Mesenchymal stem cell (in vitro differentiated cells and primary cell): ENCODE measurements at regions not wholly inside any gene's neighbourhood (a gene's known extent, or its start where the extent isn't known, plus 50 kb on each side); places are given as distances from the start of the nearest gene placed in this dataset.

ENCODE experiments used
- DNase-seq: peaks from one replicate; pipeline ENCODE4 v3.0.0-alpha.2; 2013
- H2AFZ ChIP-seq: one replicate; pipeline ENCODE4 v1.6.1; 2013; ENCODE audit warnings: low read depth, mild to moderate bottlenecking, control low read depth, inconsistent platforms, low read length, moderate library complexity
- H2AK5ac ChIP-seq: 2 replicates; pipeline ENCODE4 v1.6.1; 2013; ENCODE audit warnings: low read length, moderate library complexity, mild to moderate bottlenecking, inconsistent platforms; ENCODE audit not compliant: severe bottlenecking
- H2BK120ac ChIP-seq: one replicate; pipeline ENCODE4 v1.6.1; 2013; ENCODE audit warnings: low read depth, mild to moderate bottlenecking, inconsistent platforms, low read length, moderate library complexity
- H2BK12ac ChIP-seq, 2 experiments: one replicate each; pipeline ENCODE4 v1.6.1; 2013; ENCODE audit warnings: inconsistent platforms in 2 of 2, low read length in 2 of 2, mild to moderate bottlenecking in 2 of 2, moderate library complexity in 2 of 2, control low read depth in 1 of 2
- H2BK15ac ChIP-seq: one replicate; pipeline ENCODE4 v1.6.1; 2013; ENCODE audit warnings: mild to moderate bottlenecking, low read depth, inconsistent platforms; ENCODE audit not compliant: poor library complexity, severe bottlenecking
- H2BK5ac ChIP-seq: 2 replicates; pipeline ENCODE4 v1.6.1; 2013; ENCODE audit warnings: low read depth, mild to moderate bottlenecking, low read length, control low read depth, inconsistent platforms; ENCODE audit not compliant: poor library complexity, severe bottlenecking
- H3K14ac ChIP-seq, 2 experiments: one replicate each; pipeline ENCODE4 v1.6.1; 2013; ENCODE audit warnings: inconsistent platforms in 2 of 2, low read length in 2 of 2, control low read depth in 1 of 2, mild to moderate bottlenecking in 1 of 2, moderate library complexity in 1 of 2
- H3K18ac ChIP-seq, 2 experiments: one replicate each; pipeline ENCODE4 v1.6.1; 2013; ENCODE audit warnings: inconsistent platforms in 2 of 2, low read length in 2 of 2, control low read depth in 1 of 2, low read depth in 1 of 2, mild to moderate bottlenecking in 1 of 2
- H3K23ac ChIP-seq, 2 experiments: one replicate each; pipeline ENCODE4 v1.6.1; 2013; ENCODE audit warnings: inconsistent platforms in 2 of 2, low read length in 2 of 2, mild to moderate bottlenecking in 2 of 2, moderate library complexity in 2 of 2, control low read depth in 1 of 2
- H3K27ac ChIP-seq: 2 replicates; pipeline ENCODE4 v1.5.1; 2013; ENCODE audit warnings: mild to moderate bottlenecking, moderate library complexity, low read length, control low read depth, inconsistent platforms; ENCODE audit not compliant: poor library complexity, severe bottlenecking
- H3K27me3 ChIP-seq, 2 experiments: 2 replicates each; pipeline versions ENCODE4 v1.6.1 to v1.7.0; 2013; ENCODE audit warnings: low read length in 2 of 2, mild to moderate bottlenecking in 2 of 2, moderate library complexity in 2 of 2, control low read depth in 1 of 2, inconsistent platforms in 1 of 2; ENCODE audit not compliant: control insufficient read depth in 1 of 2, insufficient read depth in 1 of 2
- H3K36me3 ChIP-seq, 2 experiments: 2 replicates each; pipeline versions ENCODE4 v1.6.1 to v1.7.0; 2013; ENCODE audit warnings: low read length in 2 of 2, control low read depth in 1 of 2, inconsistent platforms in 1 of 2, low read depth in 1 of 2, mild to moderate bottlenecking in 1 of 2; ENCODE audit not compliant: insufficient read depth in 2 of 2, control insufficient read depth in 1 of 2
- H3K4ac ChIP-seq, 2 experiments: one replicate each; pipeline ENCODE4 v1.6.1; 2013; ENCODE audit warnings: inconsistent platforms in 2 of 2, low read length in 2 of 2, mild to moderate bottlenecking in 2 of 2, moderate library complexity in 2 of 2, control low read depth in 1 of 2, low read depth in 1 of 2
- H3K4me1 ChIP-seq: 2 replicates; pipeline ENCODE4 v1.6.1; 2013; ENCODE audit warnings: low read depth, low read length, control low read depth; ENCODE audit not compliant: control insufficient read depth, insufficient read depth
- H3K4me2 ChIP-seq: 2 replicates; pipeline ENCODE4 v1.6.1; 2013; ENCODE audit warnings: low read length, mild to moderate bottlenecking, inconsistent platforms; ENCODE audit not compliant: poor library complexity, severe bottlenecking
- H3K4me3 ChIP-seq, 2 experiments: 2 replicates each; pipeline versions ENCODE4 v1.5.1 to v1.7.0; 2013; ENCODE audit warnings: low read length in 2 of 2, mild to moderate bottlenecking in 2 of 2, control low read depth in 1 of 2, low read depth in 1 of 2; ENCODE audit not compliant: insufficient read depth in 1 of 2
- H3K79me1 ChIP-seq: replicated peaks from 2 replicates; pipeline ENCODE4 v1.6.1; 2013; ENCODE audit warnings: mild to moderate bottlenecking, control low read depth, low read length, inconsistent platforms; ENCODE audit not compliant: poor library complexity, severe bottlenecking
- H3K9ac ChIP-seq: 2 replicates; pipeline ENCODE4 v1.7.0; 2013; ENCODE audit warnings: mild to moderate bottlenecking, low read length, moderate library complexity
- H3K9me3 ChIP-seq: 2 replicates; pipeline ENCODE4 v1.7.0; 2013; ENCODE audit warnings: mild to moderate bottlenecking, low read length; ENCODE audit not compliant: control insufficient read depth
- H4K8ac ChIP-seq: one replicate; pipeline ENCODE4 v1.6.1; 2013; ENCODE audit warnings: inconsistent platforms, mild to moderate bottlenecking, low read length, moderate library complexity
- H4K91ac ChIP-seq: one replicate; pipeline ENCODE4 v1.6.1; 2013; ENCODE audit warnings: mild to moderate bottlenecking, low read length, inconsistent platforms
- WGBS: methylation state at CpG from one replicate; pipeline ENCODE4 v1.1.7; 2013; ENCODE audit warnings: mixed read lengths; 5-methylcytosine and 5-hydroxymethylcytosine counted together

DNA sequence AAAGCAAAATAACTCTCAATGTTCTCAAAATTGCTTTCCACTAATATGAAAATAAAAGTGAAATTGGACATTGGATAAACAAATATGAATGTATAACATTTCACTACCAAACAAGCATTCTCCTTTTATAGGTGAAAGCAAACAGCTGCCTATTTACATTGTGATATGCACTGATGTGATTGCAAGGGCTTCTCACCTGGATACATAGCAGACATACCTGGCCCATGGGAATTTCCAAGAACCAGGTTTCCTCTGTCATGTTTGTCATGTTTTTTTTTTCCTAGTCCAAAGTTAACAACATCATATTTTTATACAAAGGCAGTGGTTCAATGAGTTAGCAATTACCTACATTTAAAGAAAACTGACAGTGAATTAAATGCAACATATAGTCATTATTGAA lies 228.5 kb downstream of the ANKRD50 start:
- no peak overlapping the region for H3K27ac ChIP-seq
- H3K23ac ChIP-seq: no peak overlapping the region
- H4K91ac ChIP-seq: no peak overlapping the region
- no peak overlapping the region for H3K9ac ChIP-seq
- no peaks in the 10 kb centered on the region for H3K36me3 ChIP-seq
- no peak overlapping the region for H4K8ac ChIP-seq
- no peak overlapping the region for H2BK5ac ChIP-seq
- no peak overlapping the region for H2BK12ac ChIP-seq
- no peak for DNase-seq
- no peak overlapping the region for H3K4ac ChIP-seq
- H3K9me3 ChIP-seq: no peaks in the 10 kb centered on the region
- H2BK15ac ChIP-seq: no peak overlapping the region
- H3K27me3 ChIP-seq: no peaks in the 10 kb centered on the region
- no peak overlapping the region for H2BK120ac ChIP-seq
- H3K4me2 ChIP-seq: no peak overlapping the region
- no peak overlapping the region for H3K4me3 ChIP-seq
- H3K14ac ChIP-seq: no peak overlapping the region
- no peaks in the 10 kb centered on the region for H3K4me1 ChIP-seq
- H3K18ac ChIP-seq: no peak overlapping the region
- H2AFZ ChIP-seq: no peak overlapping the region
- H2AK5ac ChIP-seq: no peak overlapping the region
- H3K79me1 ChIP-seq: no peaks in the 10 kb centered on the region

DNA sequence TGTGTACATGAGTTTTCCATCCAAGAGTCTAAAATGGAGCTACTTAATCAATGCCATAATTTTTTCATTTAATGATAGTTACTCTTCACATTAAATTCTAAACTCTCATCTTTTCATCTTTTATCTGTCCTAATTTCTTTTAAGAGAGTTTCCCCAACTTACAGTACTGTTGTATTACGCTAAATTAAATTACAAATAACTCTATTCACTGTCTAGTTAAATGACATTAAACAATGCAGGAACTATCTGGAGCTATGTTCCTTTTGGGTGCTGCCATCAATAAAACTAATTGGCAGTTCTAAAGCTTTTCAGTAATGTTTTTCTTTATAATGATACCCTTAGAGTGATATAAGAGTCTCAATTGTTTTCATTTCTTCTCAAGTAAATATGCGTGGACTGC lies 227.6 kb downstream of the ANKRD50 start:
- Histone ChIP-seq H2AFZ (no peak overlapping the region), H3K9ac (no peak overlapping the region), H3K23ac (no peak overlapping the region), H2BK5ac (no peak overlapping the region), H3K18ac (no peak overlapping the region), H3K79me1 (no peaks in the 10 kb centered on the region), H3K27ac (no peak overlapping the region), H3K4me2 (no peak overlapping the region), H4K8ac (no peak overlapping the region), H3K27me3 (no peaks in the 10 kb centered on the region), H2BK120ac (no peak overlapping the region), H3K4ac (no peak overlapping the region), H3K36me3 (no peaks in the 10 kb centered on the region), H3K9me3 (no peaks in the 10 kb centered on the region), H4K91ac (no peak overlapping the region), H2BK12ac (no peak overlapping the region), H3K14ac (no peak overlapping the region), H3K4me1 (no peaks in the 10 kb centered on the region), H2AK5ac (no peak overlapping the region), H2BK15ac (no peak overlapping the region), H3K4me3 (no peak overlapping the region)
- DNase-seq: no peak
- no CpG with 5 or more reads among the region's 2 CpGs for WGBS

DNA sequence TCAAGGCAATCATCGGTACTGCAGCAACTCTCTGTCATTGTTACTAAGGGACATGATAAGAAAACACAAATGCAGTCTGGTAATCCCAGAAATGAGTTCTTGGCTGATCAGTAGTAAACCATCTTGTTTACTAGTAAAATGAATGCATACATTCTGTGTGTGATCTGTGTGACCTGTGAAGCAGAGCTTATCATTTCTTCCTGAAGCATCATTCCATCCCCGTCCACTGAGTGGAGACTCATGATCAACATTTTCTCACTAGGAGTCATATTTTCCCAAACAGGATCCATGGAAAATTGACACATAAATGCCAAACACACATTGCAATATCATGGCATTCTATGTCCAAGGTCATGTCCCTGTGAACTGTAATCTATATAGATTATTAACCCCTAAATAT lies 226.1 kb downstream of the ANKRD50 start:
- no peak for DNase-seq
- no peak overlapping the region for H2BK5ac ChIP-seq
- no peak overlapping the region for H3K14ac ChIP-seq
- no peaks in the 10 kb centered on the region for H3K4me1 ChIP-seq
- H3K27me3 ChIP-seq: no peaks in the 10 kb centered on the region
- H3K9ac ChIP-seq: no peak overlapping the region
- no peak overlapping the region for H2BK120ac ChIP-seq
- H2BK12ac ChIP-seq: no peak overlapping the region
- no peak overlapping the region for H4K8ac ChIP-seq
- no peak overlapping the region for H2BK15ac ChIP-seq
- WGBS: 98% methylated on average over 2 of the region's 2 CpGs
- no peak overlapping the region for H3K4me3 ChIP-seq
- no peak overlapping the region for H2AFZ ChIP-seq
- no peak overlapping the region for H3K18ac ChIP-seq
- no peaks in the 10 kb centered on the region for H3K79me1 ChIP-seq
- H4K91ac ChIP-seq: no peak overlapping the region
- H3K27ac ChIP-seq: no peak overlapping the region
- no peak overlapping the region for H3K4me2 ChIP-seq
- H3K36me3 ChIP-seq: no peaks in the 10 kb centered on the region
- H2AK5ac ChIP-seq: no peak overlapping the region
- no peaks in the 10 kb centered on the region for H3K9me3 ChIP-seq
- H3K23ac ChIP-seq: no peak overlapping the region
- H3K4ac ChIP-seq: no peak overlapping the region

DNA sequence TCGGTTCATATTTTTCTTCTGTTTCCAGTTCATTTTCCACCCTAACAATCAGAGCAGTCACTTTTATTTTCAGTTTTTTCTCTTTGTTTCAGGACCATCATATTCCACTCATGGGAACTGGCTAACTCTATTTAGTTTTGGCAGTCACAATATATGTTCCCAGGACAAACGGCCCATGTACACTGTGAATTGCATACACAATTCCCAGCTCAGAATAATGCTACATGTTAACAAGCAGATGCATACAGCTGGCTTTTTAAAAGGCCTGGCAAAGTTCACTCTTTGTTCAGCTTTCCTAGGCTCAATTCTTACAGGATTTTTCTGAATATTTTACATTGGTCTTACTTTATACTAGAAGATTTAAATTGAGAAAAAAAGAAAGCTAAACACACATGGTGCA lies 224.9 kb downstream of the ANKRD50 start:
- Histone ChIP-seq H3K23ac (no peak overlapping the region), H2BK15ac (no peak overlapping the region), H2AK5ac (no peak overlapping the region), H3K36me3 (no peaks in the 10 kb centered on the region), H4K8ac (no peak overlapping the region), H3K18ac (no peak overlapping the region), H2BK5ac (no peak overlapping the region), H3K79me1 (no peaks in the 10 kb centered on the region), H4K91ac (no peak overlapping the region), H3K4ac (no peak overlapping the region), H3K4me2 (no peak overlapping the region), H3K27ac (no peak overlapping the region), H3K4me1 (no peaks in the 10 kb centered on the region), H3K27me3 (no peaks in the 10 kb centered on the region), H3K9ac (no peak overlapping the region), H3K9me3 (no peaks in the 10 kb centered on the region), H2BK120ac (no peak overlapping the region), H2BK12ac (no peak overlapping the region), H2AFZ (no peak overlapping the region), H3K14ac (no peak overlapping the region), H3K4me3 (no peak overlapping the region)
- 90% methylated on average over 2 of the region's 2 CpGs for WGBS
- no peak for DNase-seq
